A673 (cell line): ENCODE measurements at regions not wholly inside any gene's neighbourhood (a gene's known extent, or its start where the extent isn't known, plus 50 kb on each side); places are given as distances from the start of the nearest gene placed in this dataset.

Experiments
- CTCF ChIP-seq: fragments of 300-800, 200-600 bp; sonication (generic); conservative IDR thresholded peaks from 2 replicates; pipeline ENCODE4 v1.5.1; 2017; ENCODE audit warnings: low read depth, mild to moderate bottlenecking, antibody characterized with exemption, low read length, moderate library complexity, mixed read lengths
- EZH2 ChIP-seq: fragments of 200-600 bp; sonication (generic); IDR thresholded peaks from 2 replicates; pipeline ENCODE4 v1.6.1; 2017; ENCODE audit warnings: borderline replicate concordance, low read depth, mild to moderate bottlenecking, mixed read lengths, antibody characterized with exemption, low read length; ENCODE audit not compliant: poor library complexity, severe bottlenecking

GRCh38 chr3:45313743-45314403, 74.5 kb upstream of the LARS2 start:
- TF ChIP-seq EZH2 (no peak), CTCF (no peak)
